Brain microvascular endothelial cell (primary cell): ENCODE measurements at regions not wholly inside any gene's neighbourhood (a gene's known extent, or its start where the extent isn't known, plus 50 kb on each side); places are given as distances from the start of the nearest gene placed in this dataset.
A peak's percentile ranks its signal among the peaks of the same experiment; 100 is the strongest.

Source experiments
- DNase-seq: peaks from one replicate; pipeline ENCODE4 v3.0.0-alpha.2; 2020
- H3K27ac ChIP-seq: fragments of 250-450 bp; sonication (Bioruptor Pico); 2 replicates; pipeline ENCODE4 v1.5.1; 2020; ENCODE audit warnings: mild to moderate bottlenecking, moderate library complexity
- H3K27me3 ChIP-seq: fragments of 250-450 bp; sonication (Bioruptor Pico); replicated peaks from 2 replicates; pipeline ENCODE4 v1.5.1; 2020; ENCODE audit warnings: mild to moderate bottlenecking
- H3K36me3 ChIP-seq: fragments of 250-450 bp; sonication (Bioruptor Pico); replicated peaks from 2 replicates; pipeline ENCODE4 v1.5.1; 2020; ENCODE audit warnings: mild to moderate bottlenecking
- H3K4me3 ChIP-seq: 2 replicates; pipeline ENCODE4 v1.5.1; 2011; ENCODE audit warnings: low read depth, mild to moderate bottlenecking, control low read depth, low read length, moderate library complexity
- CTCF ChIP-seq: IDR thresholded peaks from 2 replicates; pipeline ENCODE4 v1.5.1; 2011; ENCODE audit warnings: low read depth, mild to moderate bottlenecking, moderate library complexity, low read length, control low read depth, inconsistent platforms; ENCODE audit errors: missing control alignments
- in situ Hi-C: cut with HindIII; loops from 2 replicates; pipeline ENCODE4 v1.10.0; 2017; ENCODE audit warnings: low sequenced_read_pairs, low pct_ligation_motif_present

GRCh38 chr6:111938710-111939109 is 65.5 kb upstream of the FYN start:
- DNase-seq, result peak; percentile 67

GRCh38 chr6:111939902-111940301 is 66.7 kb upstream of the FYN start:
- Histone ChIP-seq H3K4me3 (no peak overlapping the region), H3K27ac (no peak overlapping the region), H3K27me3 (no peaks in the 10 kb centered on the region), H3K36me3 (no peaks in the 10 kb centered on the region)
- no peak for DNase-seq
- no peak for TF ChIP-seq CTCF
- in situ Hi-C loops, result no loop called here

More at GRCh38 chr6:111938710-111939109, 65.5 kb upstream of the FYN start:
- Histone ChIP-seq H3K27me3 (no peaks in the 10 kb centered on the region), H3K36me3 (no peaks in the 10 kb centered on the region), H3K4me3 (no peak overlapping the region), H3K27ac (peak overlapping the region; percentile 22)
- no peak for TF ChIP-seq CTCF
- in situ Hi-C loops, result no loop called here

GRCh38 chr6:111940801-111941200 is 67.5 kb upstream of the FYN start:
- no peak overlapping the region for H3K27ac ChIP-seq
- DNase-seq, result no peak
- TF ChIP-seq CTCF, result no peak
- no peak overlapping the region for H3K4me3 ChIP-seq
- H3K36me3 ChIP-seq, result no peaks in the 10 kb centered on the region
- in situ Hi-C loops, result no loop called here
- H3K27me3 ChIP-seq, result no peaks in the 10 kb centered on the region

DNA sequence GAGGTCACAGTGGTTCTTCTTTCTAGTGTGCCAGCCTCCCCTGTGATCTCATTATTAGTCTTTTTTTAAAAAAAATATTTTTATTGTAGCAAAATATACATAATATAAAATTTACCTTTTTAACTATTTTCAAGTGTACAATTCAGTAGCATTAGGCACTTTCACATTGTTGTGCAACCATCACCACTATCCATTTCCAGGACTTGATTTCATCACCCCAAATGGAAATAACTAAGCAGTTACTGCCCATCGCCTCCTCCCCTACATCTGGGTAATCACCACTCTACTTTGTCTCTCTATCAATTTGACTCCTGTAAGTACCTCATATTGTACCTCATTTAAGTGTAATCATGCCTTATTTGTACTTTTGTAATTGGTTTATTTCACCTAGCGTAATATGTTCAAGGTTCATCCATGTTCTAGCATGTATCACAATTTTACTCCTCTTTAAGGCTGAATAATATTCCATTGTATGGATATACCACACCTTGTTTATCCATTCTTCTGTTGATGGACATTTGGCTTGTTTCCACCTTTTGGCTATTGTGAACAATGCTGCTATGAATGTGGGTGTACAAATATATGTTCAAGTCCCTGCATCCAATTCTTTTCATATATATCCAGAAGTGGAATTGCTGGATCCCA is 68.6 kb upstream of the FYN start:
- TF ChIP-seq CTCF, result no peak
- Histone ChIP-seq H3K36me3 (no peaks in the 10 kb centered on the region), H3K27ac (no peak overlapping the region), H3K4me3 (no peak overlapping the region), H3K27me3 (no peaks in the 10 kb centered on the region)
- no peak for DNase-seq
- in situ Hi-C loops, result no loop called here

DNA sequence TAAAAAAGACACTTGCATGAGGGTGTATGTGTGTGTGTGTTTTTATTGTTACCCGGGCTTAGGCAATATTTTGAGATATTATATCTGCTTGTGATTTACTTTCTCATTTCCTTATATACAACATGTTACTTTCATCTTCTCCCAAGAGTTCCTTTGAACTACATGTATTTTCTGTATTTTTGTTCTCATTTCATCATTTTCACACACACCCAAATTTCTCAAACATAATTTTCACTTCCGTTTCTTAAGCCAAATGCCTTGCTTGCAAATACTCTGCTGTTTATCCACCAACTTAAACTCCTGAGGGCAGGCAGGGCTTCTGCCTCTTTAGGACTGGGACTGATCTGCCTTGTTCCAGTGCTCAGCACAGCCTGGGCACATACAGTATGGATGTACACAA is 69.3 kb upstream of the FYN start:
- H3K4me3 ChIP-seq, result no peak overlapping the region
- no peak overlapping the region for H3K27ac ChIP-seq
- no peaks in the 10 kb centered on the region for H3K36me3 ChIP-seq
- DNase-seq, result no peak
- TF ChIP-seq CTCF, result no peak
- H3K27me3 ChIP-seq, result no peaks in the 10 kb centered on the region
- in situ Hi-C loops, result no loop called here

DNA sequence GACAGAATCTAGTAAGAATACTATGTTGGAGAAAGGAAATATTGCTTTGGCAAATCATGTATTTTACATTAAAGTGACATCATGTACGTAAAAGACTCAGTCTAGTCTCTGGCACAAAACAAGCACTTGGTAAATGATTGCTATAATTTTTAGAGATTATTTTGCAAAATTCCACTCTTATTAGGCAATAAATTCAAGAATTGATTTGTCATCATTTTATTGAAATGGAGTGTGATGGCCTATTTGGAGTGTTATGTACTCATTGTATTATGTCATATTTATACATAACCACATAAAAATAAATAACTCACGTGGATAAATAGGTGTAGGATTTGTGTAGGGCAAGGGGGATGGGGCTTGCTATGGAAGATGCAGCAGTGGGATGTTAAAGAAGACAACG is 70.0 kb upstream of the FYN start:
- Histone ChIP-seq H3K27ac (no peak overlapping the region), H3K27me3 (no peaks in the 10 kb centered on the region), H3K4me3 (no peak overlapping the region), H3K36me3 (no peaks in the 10 kb centered on the region)
- DNase-seq, result no peak
- in situ Hi-C loops, result no loop called here
- TF ChIP-seq CTCF, result no peak
